ENCODE measurements at regions not wholly inside any gene's neighbourhood (a gene's known extent, or its start where the extent isn't known, plus 50 kb on each side); places are given as distances from the start of the nearest gene placed in this dataset.
A peak's percentile ranks its signal among the peaks of the same experiment; 100 is the strongest.

GRCh38 chr17:15177343-15177742 is 87.8 kb downstream of the PMP22 start:
- no peak for DNase-seq (ENCODE audit: low read depth in 2 of 2)

GRCh38 chr17:15175356-15175755 is 89.8 kb downstream of the PMP22 start:
- DNase-seq (ENCODE audit: low read depth in 2 of 2), result no peak

GRCh38 chr17:15171167-15172047 is 93.7 kb downstream of the PMP22 start:
- peak; percentile 5 to 7 for DNase-seq (ENCODE audit: low read depth in 2 of 2)

- DNase-seq (ENCODE audit: low read depth in 2 of 2), result no peak
These were observed 95.5 kb downstream of the PMP22 start for GRCh38 chr17:15169676-15170075.

GRCh38 chr17:15168379-15168778 is 96.7 kb downstream of the PMP22 start:
- no peak for DNase-seq (ENCODE audit: low read depth in 2 of 2)

- DNase-seq (ENCODE audit: low read depth in 2 of 2), result no peak
These were observed 103.7 kb downstream of the PMP22 start for GRCh38 chr17:15161395-15161794.

GRCh38 chr17:15157051-15157450 is 108.1 kb downstream of the PMP22 start:
- DNase-seq (ENCODE audit: low read depth in 2 of 2), result no peak

- no peak for DNase-seq (ENCODE audit: low read depth in 2 of 2)
These were observed 110.5 kb downstream of the PMP22 start for GRCh38 chr17:15154618-15155017.

GRCh38 chr17:15145621-15146020 is 119.5 kb downstream of the PMP22 start:
- DNase-seq (ENCODE audit: low read depth in 2 of 2), result no peak

GRCh38 chr17:15143524-15143923 is 121.6 kb downstream of the PMP22 start:
- no peak for DNase-seq (ENCODE audit: low read depth in 2 of 2)

- DNase-seq (ENCODE audit: low read depth in 2 of 2), result no peak
These were observed 130.8 kb downstream of the PMP22 start for GRCh38 chr17:15134363-15134762.

GRCh38 chr17:15133826-15134225 is 131.3 kb downstream of the PMP22 start:
- DNase-seq (ENCODE audit: low read depth in 2 of 2), result no peak

GRCh38 chr17:15133143-15133542 is 132.0 kb downstream of the PMP22 start:
- DNase-seq (ENCODE audit: low read depth in 2 of 2), result no peak

- no peak for DNase-seq (ENCODE audit: low read depth in 2 of 2)
These were observed 134.7 kb downstream of the PMP22 start for GRCh38 chr17:15130426-15130825.

- DNase-seq (ENCODE audit: low read depth in 2 of 2), result no peak
These were observed 135.1 kb downstream of the PMP22 start for GRCh38 chr17:15129986-15130385.

GRCh38 chr17:15124746-15125145 is 140.4 kb downstream of the PMP22 start:
- DNase-seq (ENCODE audit: low read depth in 2 of 2), result no peak

GRCh38 chr17:15124264-15124595 is 140.9 kb downstream of the PMP22 start:
- no peak for DNase-seq (ENCODE audit: low read depth in 2 of 2)

GRCh38 chr17:15123593-15124263 is 141.4 kb downstream of the PMP22 start:
- DNase-seq (ENCODE audit: low read depth in 2 of 2), result no peak

GRCh38 chr17:15122857-15123256 is 142.3 kb downstream of the PMP22 start:
- no peak for DNase-seq (ENCODE audit: low read depth in 2 of 2)

- DNase-seq (ENCODE audit: low read depth in 2 of 2), result no peak
These were observed 143.7 kb downstream of the PMP22 start for GRCh38 chr17:15121426-15121825.

- DNase-seq (ENCODE audit: low read depth in 2 of 2), result no peak
These were observed 145.2 kb downstream of the PMP22 start for GRCh38 chr17:15119968-15120367.

- DNase-seq (ENCODE audit: low read depth in 2 of 2), result no peak
These were observed 147.9 kb downstream of the PMP22 start for GRCh38 chr17:15117239-15117638.

Data from stimulated activated CD4-positive, alpha-beta T cell treated with anti-CD3 and anti-CD28 coated beads, Interleukin-15, amount 100 ng/mL, for 48 hours (primary cell).